ENCODE measurements at regions not wholly inside any gene's neighbourhood (a gene's known extent, or its start where the extent isn't known, plus 50 kb on each side); places are given as distances from the start of the nearest gene placed in this dataset.

GRCh38 chr3:95333826-95334225, 1271.0 kb downstream of the NSUN3 start:
- TF ChIP-seq CTCF (IDR thresholded peaks at IDR 0.05; ENCODE audit: poor library complexity, severe bottlenecking) (no peak), REST (IDR thresholded peaks at IDR 0.05; ENCODE audit: borderline replicate concordance) (no peak), TAF1 (IDR thresholded peaks at IDR 0.05; ENCODE audit: low read depth) (no peak), SMC3 (conservative IDR thresholded peaks at IDR 0.05; ENCODE audit: poor library complexity) (no peak), MXI1 (conservative IDR thresholded peaks at IDR 0.05; ENCODE audit: poor library complexity, severe bottlenecking) (no peak), RAD21 (conservative IDR thresholded peaks at IDR 0.05) (no peak), EZH2 (IDR thresholded peaks at IDR 0.05; ENCODE audit: borderline replicate concordance, insufficient read depth, low read length, poor library complexity, severe bottlenecking) (no peak), POLR2AphosphoS5 (IDR thresholded peaks at IDR 0.05) (no peak), EP300 (conservative IDR thresholded peaks at IDR 0.05; ENCODE audit: poor library complexity, severe bottlenecking) (no peak)
